GM11168 (cell line): ENCODE measurements at regions not wholly inside any gene's neighbourhood (a gene's known extent, or its start where the extent isn't known, plus 50 kb on each side); places are given as distances from the start of the nearest gene placed in this dataset.
"Not testable (repeated sequence)": the region's sequence is repeated elsewhere in the genome, so short reads cannot be mapped to it uniquely, and the experiment has no call there.

Experiments
- in situ Hi-C: fragments of 300-500 bp; cut with MboI; formaldehyde crosslinking; loops from one replicate; pipeline ENCODE4 v1.12.0; 2022; ENCODE audit warnings: low sequenced_read_pairs; ENCODE audit not compliant: unreplicated experiment

DNA sequence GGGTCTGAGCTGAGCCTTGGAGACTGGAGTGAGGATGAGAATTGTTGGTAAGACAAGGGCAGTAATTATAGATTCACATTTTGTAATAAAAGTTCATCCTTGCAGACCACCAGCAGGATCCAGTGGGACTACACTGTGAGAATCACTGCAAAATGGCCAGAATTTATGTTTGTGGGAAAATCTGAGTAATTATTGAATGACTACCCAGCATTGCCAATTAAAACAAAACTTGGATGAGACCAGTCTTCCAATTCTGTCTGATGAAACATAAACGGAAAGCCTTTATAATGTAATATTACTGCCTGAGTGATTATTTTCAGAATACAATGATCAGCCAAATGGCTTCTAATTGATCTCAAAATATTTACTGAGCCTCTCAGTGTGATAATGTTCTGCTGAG, 323.3 kb upstream of the C2CD4B start:
- in situ Hi-C loops, result no loop called here

DNA sequence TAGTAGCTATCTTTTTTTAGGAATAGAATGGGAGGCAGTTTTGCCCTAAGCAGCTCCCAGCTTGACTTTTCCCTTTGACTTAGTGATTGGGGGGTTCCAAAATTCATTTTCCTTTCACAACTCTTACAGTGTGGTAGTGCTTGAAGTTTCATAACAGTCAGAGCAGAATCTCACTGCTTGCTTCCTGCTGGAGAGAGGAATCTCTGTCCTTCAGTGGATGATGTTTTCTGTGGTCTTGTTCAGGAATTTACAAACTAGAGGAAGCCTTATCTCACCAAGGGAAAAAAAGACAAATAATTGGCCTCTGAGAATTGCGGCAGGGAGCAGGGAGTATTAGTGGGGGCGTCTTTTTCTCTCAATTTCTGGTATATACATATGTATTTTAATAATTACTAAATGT, 326.6 kb upstream of the C2CD4B start:
- in situ Hi-C loops, result no loop called here

DNA sequence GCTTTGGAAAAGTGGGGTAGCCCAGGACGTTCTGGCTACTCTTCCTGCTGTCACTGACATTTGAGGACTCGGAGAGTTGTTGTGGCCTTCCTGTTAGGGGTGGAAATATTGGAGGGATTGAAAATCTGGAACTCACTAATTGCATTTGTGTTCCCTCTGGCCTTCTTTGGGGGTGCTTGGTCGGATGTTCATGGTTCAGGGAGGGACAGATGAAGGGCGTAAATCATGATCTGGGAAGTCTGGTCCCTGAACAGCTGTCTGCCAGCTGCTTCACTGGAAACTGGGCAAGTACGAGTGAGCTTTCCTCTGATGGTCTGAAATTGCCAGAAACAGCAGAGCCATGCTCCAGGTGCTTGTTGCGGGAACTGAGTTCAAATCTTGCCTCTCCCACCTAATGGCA, 327.8 kb upstream of the C2CD4B start:
- in situ Hi-C loops, result no loop called here

DNA sequence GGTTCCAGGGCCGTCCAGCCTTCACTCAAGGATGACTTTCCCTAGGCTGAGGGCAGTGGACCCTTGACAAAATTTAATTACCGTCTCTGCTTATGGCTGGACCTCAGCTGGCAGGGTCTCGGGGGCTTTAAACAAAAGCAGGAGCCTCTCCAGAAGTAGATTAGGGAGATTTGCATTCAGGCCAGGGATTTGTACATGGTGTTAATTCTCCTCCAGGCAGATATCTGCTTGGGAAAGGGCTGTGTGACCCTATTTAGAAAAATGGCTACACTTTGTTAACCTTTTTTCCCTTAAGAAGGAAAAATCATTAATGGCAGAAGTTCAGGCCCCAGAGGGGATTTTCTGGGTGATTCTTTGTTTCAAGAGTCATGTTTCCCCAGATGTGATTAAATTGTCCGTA, 329.1 kb upstream of the C2CD4B start:
- in situ Hi-C loops, result no loop called here

DNA sequence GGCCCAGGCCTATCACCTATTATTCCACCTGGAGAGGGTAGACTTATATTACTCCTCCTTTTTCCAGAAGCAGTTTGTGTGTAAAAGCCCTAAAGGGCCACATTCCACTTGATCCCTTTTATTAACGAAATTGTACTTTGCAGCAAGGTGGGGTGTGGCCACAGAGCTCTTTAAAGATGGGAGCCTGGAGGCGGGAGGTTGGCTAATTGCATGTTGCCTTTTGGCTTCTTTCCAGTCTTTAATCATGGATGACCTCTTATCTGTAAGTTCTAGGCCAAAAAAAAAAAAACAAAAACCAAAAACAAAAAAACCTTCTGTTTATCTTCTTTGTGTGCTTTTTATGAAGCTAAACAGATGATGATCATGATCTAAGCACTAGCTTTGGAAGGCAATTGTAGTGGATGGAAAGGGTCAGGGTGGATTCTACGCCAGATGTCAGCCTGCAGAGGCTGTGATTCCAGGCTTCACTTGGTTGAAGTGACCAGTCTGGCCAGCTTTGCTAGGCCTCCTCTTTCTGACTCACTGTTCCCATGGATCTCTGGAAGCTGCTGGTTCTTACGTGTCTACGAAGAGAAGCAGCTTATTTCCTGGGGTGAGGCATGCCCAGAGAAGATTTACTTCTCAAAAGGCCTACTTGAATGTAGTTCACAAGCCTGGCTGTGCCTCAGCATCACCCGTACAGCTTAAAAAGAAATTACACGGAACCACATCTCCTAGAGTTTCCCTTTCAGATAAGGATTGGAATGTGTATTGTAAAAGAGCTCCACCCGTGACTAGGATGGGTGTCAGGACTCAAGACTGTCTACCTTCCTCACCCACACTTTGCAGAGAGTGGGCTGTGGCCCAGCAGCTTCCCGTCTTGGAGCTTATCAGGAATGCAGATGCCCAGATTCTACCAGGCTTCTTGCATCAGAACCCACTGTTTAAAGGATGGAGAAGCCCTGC, 330.9 kb upstream of the C2CD4B start:
- in situ Hi-C loops, result no loop called here

DNA sequence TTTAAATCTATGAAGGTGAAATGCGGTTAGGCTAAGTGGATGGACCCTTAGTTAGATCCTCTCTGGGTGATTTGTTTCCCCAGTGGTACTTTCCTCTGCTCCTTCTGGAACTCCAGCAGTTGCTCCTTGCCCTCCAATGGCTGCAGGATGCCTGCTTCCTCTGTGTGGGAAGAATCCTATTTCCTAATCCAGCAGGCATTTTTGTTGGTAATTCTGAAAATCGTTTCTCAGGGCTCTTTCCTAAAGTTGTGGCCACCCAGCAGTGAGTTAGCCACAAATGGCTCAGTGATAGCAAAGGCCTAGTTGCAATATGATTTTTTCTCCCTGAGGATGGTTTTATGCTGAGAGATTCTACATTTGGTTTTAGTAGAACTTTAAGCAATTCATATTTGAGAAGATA, 332.3 kb upstream of the C2CD4B start:
- in situ Hi-C loops, result no loop called here

DNA sequence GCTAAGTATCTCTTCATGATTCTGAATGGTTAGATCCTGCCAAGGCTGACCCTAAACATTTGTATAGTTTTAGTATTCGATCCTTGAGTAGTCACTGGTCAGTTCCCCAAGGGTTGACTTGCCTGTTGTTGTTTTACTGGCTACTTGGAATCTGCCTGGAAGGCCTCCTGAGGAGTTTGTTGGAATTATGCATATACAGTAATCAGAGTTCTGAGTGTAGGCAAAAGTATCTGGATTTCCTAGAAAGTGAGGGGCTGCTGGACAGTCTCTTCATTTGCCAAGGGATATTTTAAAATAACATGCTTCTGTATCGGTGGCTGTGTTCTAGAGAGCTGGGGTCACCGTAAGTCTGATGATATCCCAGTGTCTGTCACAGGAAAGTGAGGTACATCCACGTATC, 333.2 kb upstream of the C2CD4B start:
- in situ Hi-C loops, result no loop called here

DNA sequence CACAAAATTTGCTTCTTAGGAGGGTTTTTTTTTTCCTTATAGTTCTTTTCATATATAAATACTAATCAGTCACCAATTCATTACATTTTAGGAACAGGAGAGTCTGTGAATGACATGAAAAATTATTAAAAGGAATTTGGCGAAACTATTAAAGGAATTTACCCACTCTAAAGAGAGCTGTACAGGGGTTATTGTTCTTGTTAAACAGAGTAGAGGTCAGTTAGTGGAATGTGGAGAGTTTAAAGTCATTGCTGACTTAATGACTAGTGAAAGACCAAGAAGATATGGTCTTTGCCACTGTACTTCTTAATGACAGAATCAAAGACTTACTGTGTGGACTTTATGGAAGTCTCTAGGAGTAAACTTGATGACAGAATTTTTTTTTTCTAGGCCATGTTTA, 333.6 kb upstream of the C2CD4B start:
- in situ Hi-C loops, result no loop called here

DNA sequence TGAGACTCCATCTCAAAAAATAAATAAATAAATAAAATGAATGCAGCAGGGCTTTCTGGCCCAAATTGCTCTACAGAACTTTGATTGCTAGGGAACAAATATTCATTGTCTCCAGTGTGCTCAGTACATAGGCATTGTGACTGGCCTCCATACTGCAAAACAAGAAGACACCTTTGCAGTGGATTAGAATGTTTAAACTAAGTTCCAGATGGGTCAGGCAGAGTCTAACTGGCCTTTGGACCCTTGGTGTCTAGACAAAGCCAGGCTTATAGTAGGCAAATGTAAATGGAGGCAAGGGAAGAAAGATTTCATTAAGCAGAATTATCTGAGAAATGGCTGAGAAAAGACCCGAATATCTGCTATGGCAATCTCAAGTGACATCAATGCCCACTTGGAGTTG, 335.2 kb upstream of the C2CD4B start:
- in situ Hi-C loops, result no loop called here

DNA sequence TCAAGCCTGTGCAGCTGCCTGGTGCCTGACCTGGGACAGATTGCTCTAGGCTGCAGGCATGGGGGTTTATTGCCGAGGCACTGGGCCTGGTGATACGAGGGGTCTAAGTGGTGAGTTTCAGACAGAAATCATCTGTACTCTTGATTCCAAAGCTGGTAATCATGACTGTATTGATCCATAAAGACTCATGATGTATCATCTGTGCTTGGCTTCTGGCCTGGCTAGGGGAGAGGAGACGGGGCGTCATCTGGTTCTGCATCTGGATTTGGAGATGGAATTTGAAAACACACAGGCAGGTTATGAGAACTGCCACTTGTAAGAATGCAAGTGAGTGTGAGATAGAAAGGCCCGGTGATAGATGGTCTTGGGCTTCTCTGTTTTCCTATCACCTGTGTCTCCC, 337.4 kb upstream of the C2CD4B start:
- in situ Hi-C loops, result no loop called here

DNA sequence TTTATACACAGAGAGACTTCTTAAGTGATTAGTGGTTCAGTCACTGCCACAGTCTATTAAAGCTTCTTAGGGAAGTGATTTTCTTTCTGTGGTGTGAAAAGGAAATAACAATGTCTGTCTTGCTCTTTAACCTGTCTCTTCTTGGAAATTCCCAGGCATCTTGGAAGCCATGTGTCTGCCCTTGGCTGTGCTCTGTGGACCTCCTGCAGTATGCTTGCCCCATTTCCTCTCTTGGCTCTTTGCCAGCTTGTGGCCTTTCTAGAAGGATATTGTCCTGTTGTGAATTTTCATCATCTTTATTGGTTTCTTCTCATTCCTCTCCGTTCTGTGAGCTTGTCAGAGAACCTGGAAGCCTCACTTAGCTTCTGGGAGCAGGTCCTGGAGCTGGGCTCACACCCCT, 338.4 kb upstream of the C2CD4B start:
- in situ Hi-C loops, result no loop called here

DNA sequence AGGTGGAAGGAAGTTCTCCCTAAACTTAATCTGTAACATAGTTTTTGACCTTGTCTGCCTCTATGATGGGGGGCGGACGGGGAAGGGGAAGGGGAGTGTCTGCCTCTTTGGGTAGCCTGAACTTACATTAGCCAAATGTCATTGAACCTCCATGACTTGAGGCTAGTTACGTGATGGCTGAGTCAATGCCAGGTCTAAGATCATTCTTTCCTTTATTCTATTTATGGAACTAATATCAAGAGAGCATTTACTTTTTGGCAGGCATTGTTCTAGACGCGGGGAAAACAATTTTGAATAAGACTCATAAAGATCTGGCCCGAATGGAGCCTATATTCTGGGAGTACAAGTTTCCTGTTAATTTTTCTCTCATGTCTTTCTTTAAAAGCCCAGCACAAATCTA, 340.7 kb upstream of the C2CD4B start:
- in situ Hi-C loops, result no loop called here

DNA sequence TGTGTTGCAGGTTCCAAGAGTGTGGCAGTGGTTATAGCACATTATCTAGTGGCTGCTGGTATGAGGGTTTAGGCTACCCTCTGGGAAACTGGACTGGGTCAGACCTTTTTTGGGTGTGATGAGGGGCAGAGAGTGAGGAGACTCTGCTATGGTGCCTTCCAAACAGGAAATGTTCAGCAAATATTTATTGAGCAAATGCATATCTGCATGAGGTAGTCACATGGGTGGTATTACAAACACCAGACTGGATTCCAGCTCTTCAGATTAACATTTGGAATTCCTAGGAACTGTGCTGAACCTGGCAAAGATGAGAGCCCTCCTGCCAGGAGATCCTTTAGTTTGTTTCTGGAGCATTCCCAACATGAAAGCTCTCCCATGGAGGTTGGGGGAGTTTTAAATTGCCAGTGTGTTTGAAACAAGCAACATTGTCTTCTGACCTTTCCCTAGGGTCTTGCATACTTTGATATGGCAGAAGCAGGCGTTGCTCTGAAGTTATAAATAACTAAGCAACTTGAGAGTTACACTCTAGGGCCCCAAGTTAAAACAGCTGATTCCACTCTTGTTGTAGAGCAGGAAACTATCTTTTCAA, 341.2 kb upstream of the C2CD4B start:
- in situ Hi-C loops, result no loop called here

DNA sequence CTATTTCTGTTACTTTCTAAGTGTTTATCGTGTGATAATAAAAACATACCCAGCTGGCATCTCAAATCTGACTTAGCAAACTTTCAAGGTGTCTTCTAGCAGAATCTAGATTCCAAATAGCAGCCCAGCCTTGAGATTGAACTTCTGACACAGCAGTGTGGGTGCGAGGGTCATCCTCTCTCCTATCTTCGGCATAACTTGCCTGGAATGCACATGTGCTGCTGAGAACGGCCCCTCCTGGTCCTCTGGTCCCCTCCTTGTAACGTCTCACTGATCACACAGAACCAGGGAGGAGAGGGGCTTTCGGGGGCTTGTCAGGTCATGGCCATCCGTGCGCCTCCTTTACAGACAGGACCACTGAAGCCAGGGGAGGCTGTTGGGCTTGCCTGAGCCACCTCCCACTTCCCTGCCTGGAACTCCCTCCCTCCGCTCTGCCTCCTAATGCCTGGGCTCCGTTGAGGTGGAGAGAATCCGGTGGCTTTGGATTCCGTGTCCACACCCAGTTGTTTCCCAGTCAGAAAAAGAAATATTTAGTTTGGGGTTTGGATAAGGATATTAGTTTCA, 344.4 kb upstream of the C2CD4B start:
- in situ Hi-C loops, result no loop called here

DNA sequence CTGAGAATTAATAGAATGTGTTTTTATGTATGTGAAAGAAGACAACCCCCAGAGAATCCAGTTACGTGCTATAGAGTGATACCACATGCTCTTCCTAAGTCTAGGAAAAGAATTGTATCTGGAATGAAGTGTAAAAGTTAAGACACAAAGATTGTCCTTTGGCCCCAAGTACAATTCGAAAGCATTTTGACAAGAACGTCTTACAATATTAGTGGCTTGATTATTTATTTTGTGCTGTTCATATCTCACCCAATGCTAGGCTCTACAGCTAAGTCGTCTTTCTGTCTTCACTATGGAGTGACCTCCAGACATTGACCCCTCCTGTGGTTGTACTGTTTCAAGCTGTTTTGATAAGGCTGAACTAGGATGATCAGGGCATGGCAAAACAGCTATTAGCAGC, 345.7 kb upstream of the C2CD4B start:
- in situ Hi-C loops, result no loop called here

DNA sequence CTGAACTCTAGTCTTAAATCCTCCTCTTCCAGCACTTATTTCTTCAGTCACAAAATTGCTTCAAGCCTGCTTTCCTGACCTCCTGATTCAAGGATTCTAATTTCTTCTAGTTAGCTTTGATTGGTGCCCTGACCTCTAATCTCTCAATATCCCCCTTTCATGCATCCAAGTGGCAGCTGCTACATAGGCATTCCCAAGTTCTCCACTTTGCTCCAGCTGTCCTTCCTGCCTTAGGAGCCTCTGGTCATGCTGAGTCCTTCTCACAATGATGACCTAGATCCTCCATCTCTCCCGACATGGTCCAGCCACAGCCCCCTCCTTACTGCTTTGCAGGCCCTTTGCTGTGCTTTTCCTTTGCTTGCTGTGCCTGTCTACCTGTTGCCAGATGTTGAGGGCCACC, 347.8 kb upstream of the C2CD4B start:
- in situ Hi-C loops, result no loop called here

DNA sequence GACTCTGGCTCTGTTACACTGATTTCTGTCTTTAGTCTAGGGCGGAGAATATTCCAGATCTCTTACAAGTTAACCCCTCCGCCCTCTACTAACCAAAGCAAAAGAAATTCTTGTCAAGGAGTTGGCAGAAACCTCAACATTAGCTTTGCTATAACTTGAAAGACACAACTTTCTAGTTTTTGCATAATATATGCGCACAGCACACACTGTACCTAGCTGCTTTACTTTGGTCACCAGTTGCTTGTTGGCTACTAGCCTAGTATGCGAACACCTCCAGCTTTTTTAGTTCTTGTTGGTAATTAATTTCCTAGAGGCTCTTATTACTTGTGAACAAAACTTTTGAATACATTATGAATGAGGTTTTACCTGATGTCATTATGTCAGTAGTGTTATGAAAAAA, 348.8 kb upstream of the C2CD4B start:
- in situ Hi-C loops, result no loop called here

DNA sequence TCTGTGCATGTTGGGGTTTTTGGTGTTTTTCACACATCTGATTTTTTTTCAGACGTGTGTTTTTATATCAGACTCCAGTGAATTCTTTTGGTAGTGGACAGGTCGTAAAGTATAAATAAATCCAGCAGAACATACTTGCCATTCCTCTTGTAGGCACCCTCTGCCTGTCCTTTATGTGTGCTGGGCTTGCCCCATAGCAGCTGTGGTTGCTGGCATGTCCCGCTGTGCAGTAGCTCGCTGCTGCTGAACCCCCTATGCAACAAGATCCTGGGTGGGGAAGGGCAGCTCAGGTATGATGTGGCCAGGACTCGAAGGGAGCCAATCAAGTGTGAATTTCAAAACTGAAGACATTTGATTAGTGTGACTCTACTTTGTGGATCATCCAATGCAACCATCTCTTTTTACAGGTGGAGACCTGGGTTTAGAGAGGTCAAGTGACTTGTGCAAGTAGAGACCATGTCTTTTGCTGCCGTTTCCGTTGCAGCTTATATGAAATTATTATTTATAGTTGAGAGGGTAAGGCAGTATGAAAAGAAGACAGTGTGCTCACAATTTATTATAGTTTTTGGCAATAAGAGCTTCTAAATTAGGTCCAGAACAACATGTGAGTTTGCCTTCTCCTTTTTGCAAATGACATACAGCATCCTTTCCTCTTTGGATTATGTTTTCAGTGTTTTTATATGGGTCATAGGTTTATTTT, 350.8 kb upstream of the C2CD4B start:
- in situ Hi-C loops, result no loop called here

DNA sequence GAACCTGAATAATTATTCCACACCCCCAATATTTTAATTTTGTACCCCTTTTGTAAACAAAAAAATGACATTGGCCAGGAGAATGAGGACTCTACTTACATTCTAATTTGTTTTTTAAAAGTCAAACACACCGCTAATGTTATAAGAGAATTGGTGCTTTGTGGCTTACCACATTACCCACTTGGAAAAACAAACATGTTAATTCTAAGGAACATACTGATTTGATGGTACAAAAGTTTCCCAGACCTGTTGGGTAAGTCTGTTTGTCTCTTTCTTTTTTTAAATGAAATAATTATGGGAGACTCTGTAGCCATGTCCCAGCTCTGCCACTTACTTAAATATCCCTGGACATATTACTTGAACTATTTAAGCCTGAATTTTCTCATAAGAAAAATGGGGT, 352.5 kb upstream of the C2CD4B start:
- in situ Hi-C loops, result no loop called here

DNA sequence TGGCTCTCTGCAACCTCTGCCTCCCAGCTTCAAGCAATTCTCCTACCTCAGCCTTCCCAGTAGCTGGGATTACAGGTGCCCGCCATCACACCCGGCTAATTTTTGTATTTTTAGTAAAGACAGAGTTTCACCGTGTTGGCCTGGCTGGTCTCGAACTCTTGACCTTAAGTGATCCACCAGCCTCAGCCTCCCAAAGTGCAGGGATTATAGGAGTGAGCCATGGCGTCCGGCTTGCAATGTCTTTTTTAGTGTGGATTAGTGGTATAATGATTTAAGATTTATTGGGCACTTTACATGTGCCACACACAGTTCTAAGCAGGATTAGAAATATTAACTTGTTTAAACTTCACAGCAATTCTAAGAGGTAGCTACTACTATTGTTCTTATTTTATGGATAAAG, 353.6 kb upstream of the C2CD4B start:
- in situ Hi-C loops, result not testable (repeated sequence)

DNA sequence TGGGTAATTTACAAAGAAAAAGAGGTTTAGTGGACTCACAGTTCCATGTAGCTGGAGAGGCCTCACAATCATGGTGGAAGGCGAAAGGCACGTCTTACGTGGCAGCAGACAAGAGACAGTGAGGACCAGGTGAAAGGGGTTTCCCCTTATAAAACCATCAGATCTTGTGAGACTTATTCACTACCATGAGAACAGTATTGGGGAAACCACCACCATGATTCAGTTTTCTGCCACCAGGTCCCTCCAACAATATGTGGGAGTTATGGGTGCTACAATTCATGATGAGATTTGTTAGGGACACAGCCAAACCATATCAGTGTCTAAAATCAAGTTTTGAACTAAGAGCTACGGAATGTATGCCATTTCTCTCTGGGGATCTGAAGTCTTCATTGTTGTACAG, 354.8 kb upstream of the C2CD4B start:
- in situ Hi-C loops, result no loop called here
